Stimulated activated CD4-positive, alpha-beta T cell treated with anti-CD3 and anti-CD28 coated beads, Interleukin-2, amount 100 ng/mL, for 4 hours (primary cell): ENCODE measurements at regions not wholly inside any gene's neighbourhood (a gene's known extent, or its start where the extent isn't known, plus 50 kb on each side); places are given as distances from the start of the nearest gene placed in this dataset.

ENCODE experiments used
- DNase-seq: peaks from one replicate; pipeline ENCODE4 v3.0.0-alpha.2; 2020; ENCODE audit warnings: low read depth

- DNase-seq, result no peak
These were observed 57.1 kb upstream of the NKX1-1 start for GRCh38 chr4:1463088-1463926.

- DNase-seq, result no peak
These were observed 56.5 kb upstream of the NKX1-1 start for GRCh38 chr4:1462768-1463075.

GRCh38 chr4:1462009-1462767 lies 55.9 kb upstream of the NKX1-1 start:
- no peak for DNase-seq

GRCh38 chr4:1460967-1461868 lies 55.0 kb upstream of the NKX1-1 start:
- no peak for DNase-seq

- no peak for DNase-seq
These were observed 53.7 kb upstream of the NKX1-1 start for GRCh38 chr4:1459722-1460511.

GRCh38 chr4:1459081-1459721 lies 53.0 kb upstream of the NKX1-1 start:
- no peak for DNase-seq

- no peak for DNase-seq
These were observed 52.3 kb upstream of the NKX1-1 start for GRCh38 chr4:1458581-1458980.
